ENCODE measurements at regions not wholly inside any gene's neighbourhood (a gene's known extent, or its start where the extent isn't known, plus 50 kb on each side); places are given as distances from the start of the nearest gene placed in this dataset.
"Not testable (repeated sequence)": the region's sequence is repeated elsewhere in the genome, so short reads cannot be mapped to it uniquely, and the experiment has no call there.

GRCh38 chr6:155544677-155545076, 89.0 kb upstream of the NOX3 start:
- no peak for DNase-seq

DNA sequence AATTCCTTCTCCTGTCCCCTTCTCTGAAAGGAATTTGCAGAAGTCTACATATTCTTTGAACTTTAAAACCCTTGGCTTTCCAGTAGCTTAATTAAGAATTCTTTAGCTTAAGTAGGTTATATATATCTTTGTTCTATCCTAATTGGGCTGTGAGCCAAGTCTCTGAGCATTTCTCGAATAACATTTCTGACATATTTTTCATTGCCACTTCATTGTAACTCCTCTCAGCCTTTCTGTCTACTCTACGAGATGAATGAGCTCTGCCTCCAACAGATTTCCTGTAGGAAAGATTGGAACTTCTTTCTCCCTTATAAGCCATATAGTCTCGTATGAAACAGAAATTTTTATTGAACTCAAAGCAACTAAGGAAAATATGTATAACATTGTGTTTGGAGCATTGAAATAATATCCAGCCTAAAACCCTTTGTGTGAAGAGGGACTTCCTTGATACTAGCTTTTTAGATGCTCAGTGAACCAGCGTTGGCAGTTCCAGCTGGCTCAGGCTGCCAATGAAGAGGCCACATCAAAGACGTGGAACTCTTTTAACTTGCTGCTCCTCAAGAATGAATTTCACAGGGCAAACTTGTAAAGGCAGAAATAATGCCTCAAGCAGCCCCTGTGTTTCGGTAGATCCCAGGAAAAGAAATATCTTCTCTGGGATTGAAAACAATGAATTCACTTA, 87.7 kb upstream of the NOX3 start:
- no peak for DNase-seq

- no peak for DNase-seq
These were observed 86.4 kb upstream of the NOX3 start for GRCh38 chr6:155542036-155542435.

DNA sequence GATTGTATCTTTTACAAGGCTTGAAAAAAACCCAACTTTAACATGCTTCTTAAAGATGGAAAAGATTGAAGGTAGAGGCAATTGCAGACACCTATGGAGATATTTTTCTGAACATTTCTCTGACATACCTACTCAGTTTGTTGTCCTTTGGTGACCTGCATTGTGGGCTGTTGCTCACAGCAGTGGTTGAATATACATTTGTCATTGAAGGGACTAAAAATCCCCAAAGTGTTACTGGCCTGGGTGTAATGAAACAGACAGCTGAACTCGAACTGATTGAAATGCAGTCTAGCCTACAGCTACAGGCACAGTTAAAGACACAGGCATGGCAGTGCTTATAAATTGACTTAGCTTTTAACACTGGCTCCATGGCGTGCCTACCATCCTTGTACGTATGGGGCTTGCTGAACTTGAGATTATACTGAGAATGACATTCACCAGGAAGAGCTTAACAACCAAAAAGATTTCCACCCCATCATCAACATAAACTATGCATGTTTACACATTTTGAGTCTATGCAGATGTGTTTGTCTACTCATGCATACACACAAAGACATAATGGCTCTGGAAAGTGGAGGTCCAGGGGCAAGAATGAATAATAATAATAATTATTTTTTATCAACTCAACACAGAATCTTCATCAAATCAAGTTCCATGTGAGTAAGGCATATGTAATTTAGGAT, 83.2 kb upstream of the NOX3 start:
- no peak for DNase-seq

- DNase-seq: no peak
These were observed 79.0 kb upstream of the NOX3 start for GRCh38 chr6:155534678-155535077.

DNA sequence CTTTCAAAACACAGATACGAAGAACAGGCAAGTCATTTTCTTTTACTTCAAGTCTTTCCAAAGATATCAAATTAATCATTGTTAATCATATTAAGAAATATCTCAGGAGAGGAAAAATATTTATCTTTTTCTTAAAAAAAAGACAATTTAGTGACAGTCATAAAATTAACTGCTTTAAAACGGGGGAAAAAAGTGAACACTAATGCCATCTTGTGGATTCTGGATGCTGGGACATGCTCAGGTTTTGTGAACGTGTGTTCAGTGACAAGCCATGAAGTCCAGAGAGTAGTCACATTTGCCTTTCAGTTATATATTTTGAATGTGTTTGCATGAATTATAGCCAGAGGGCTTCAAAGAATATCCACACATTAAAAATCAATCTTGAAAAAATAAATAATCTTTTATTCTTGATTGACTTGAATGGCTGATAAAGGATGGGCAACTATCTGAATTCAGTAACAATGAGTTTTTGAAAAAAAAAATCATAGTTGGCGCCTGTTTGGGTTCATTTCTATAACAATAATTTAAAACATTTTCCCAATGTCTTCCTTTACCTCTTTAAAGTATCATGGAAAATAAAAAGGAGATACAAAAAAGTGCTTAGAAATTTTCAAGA, 74.7 kb upstream of the NOX3 start:
- DNase-seq: no peak

DNA sequence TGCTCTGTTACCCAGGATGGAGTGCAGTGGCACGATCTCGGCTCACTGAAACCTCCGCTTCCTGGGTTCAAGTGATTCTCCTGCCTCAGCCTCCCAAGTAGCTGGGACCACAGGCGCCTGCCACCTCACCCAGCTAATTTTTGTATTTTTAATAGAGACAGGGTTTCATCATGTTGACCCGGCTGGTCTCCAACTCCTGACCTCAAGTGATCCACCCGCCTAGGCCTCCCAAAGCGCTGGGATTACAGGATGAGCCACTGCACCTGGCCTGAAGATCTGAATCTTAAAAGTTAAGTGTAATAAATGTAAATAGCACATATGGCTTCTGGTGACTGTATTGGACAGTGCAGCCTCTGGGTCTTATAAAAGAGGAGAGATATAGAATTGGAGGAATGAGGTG, 74.2 kb upstream of the NOX3 start:
- not testable (repeated sequence) for DNase-seq

DNA sequence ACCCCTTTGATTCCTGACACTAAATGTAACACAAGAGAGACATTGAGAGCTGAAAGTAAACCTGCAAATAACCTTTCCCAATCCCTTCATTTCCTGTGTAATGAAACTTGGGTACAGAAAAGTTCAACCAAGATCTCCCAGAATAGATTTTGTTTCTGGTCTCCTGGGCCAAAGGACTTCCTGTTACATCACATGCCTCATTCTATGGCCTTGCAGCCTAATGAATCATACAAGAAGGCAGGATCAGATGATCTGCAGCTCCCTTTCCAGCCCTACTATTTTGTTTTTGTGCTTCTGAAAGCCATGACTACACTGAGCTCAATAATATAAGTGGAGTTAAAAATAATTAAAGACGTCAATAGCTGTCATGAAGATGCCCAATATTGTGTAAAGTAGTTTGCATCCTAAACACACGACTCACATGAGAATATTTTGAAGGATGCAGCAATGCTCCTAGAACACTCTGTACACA, 73.4 kb upstream of the NOX3 start:
- no peak for DNase-seq

GRCh38 chr6:155528335-155528734, 72.7 kb upstream of the NOX3 start:
- no peak for DNase-seq

GRCh38 chr6:155527443-155527842, 71.8 kb upstream of the NOX3 start:
- DNase-seq: no peak

DNA sequence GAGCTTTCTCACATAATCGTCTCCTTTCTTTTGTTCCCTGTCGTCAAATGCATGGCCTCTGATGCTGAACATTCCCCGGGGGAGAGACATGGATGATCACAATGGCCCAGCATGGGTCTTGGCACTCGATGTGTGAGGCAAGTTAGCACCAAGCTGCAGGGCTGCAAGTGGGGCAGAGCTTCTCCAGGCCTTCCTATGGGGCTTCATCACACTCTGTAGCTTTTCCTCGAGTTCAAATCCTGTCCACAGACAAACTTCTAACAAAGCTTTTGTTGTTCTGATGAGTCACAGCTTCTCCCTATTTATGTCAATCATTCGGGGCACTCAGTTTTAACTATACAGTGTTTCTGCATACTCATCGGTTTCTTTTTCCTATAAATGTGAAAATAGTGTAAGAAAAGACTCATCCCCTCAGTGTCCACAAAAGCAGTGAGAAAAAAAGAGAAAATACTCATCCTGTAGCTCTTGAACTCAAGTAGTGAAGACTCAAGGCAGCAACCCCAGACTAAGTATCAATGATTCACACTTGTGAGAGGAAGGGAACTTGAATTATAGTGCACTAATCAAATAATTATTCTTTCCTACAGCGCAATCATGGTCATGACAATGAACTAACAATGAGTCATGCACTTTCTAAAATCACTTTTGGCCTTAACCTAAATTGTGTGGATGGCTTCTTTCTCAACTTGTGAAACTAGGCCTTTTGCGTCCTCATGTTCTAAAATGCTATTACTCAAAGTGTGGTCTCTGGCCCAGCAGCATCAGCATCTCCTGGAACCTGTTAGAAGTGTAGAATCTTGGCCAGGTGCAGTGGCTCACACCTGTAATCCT, 68.4 kb upstream of the NOX3 start:
- DNase-seq: no peak

DNA sequence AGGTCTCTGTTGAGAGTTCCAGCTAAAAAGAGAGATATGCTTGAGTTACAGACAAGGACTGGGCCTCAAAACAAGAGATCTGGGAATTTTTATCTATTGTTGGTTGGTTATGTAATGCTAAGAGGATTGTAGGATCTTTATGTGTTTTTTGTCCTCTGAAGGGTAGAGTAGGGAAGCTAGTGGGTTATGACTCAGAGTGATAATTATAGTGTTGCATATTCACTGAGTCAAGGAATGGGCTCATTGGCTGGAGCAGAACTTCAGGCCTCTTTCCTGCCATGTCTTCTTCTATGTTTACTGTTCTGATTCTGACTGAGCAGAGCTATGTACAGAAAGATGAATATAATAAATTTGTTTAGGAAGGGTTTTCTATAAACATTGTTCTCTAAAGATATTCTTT, 66.1 kb upstream of the NOX3 start:
- no peak for DNase-seq

DNA sequence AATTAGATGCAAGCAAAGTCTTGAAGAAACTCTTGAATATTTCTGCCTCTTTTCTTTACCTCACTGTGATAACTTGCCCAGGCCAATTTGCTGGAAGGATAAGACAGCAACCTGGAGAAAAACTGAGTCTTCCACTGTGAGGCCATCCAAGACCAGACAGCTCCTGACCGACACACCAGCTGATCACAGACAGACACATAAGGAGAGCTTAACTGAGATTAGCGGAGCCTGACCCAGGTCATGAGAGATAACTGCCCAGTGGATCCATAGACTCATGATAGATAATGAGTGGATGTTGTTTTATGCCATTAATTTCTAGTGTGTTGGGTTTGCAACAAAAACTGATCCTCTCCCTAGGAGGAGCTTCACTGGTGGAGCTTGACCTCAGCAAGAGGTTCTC, 64.4 kb upstream of the NOX3 start:
- DNase-seq: no peak

DNA sequence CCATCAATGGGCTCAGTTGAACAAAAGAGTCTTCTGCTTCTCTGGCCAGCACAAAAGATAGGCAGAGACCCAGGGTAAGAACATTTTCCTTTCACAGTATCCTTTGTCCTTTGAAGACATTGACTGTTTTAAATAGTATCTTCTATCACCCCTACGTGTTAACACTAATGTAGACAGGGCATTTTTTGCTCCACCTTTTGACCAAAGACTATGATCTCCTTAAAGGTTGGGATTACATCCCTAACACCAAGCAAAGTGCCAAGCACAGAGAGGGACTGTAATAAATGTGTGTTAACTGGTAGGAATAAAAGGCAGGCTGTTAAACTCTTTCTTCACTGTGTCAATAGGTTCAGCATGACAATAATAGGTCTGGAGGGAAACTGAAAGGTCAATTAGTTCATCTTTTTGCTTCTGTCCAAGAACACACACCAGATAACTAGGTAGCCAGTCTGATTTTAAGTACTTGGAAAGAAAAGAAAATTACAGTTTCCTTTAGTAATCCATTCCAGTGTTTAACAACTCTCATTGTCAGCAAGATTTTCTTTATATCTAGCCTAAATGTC, 63.6 kb upstream of the NOX3 start:
- no peak for DNase-seq

GRCh38 chr6:155517294-155517693, 61.7 kb upstream of the NOX3 start:
- no peak for DNase-seq

DNA sequence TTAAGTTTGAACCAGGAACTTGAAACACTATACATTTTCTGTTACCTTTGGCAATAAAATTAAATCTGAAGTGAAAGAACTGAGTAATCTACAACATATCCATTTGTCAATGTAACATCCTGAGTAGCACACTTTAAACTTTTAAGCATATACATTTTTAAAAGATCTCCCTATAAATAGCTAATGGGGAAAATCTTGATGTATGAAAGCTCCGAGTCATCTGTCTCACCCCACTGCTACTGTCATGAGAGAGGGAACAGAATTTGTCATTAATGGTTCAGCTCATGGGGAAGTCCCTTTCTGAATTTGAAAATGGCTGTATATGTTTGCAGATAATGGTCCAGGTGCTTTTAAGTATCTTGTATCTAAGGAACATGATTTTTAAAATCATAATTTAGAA, 55.2 kb upstream of the NOX3 start:
- no peak for DNase-seq

DNA sequence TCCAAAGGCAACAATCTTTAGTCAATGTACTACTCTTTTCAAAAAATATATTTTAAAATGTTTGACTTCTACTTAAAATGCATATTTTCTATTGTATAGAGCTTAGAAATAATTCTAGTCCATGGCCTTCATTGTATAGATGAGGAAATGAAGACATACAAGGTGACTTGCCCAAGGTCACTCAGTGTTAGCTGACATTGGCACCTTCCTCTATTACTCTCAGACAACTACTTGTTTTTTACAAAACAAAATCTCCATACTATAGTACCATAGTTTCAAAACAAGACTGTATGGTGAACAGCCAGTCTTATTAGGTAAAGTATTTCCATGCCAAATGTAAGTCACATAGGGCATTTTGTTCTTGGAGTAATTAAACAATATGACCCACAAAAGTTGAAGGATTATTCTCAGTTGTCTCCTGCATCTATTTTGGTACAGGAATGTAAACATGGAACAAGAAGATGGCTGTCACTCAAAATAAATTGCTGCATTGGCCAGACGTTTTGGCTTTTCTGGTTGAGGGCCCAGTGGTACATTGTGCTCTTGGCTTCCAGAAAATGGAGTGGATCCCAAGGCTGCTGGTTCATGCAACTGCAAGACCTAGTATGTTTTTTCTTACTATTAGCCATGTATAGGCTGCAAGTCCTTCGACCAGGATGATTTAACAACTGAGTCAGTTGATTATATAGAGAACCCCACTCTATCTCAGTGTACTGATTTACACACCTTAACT, 54.3 kb upstream of the NOX3 start:
- no peak for DNase-seq

- no peak for DNase-seq
These were observed 50.0 kb upstream of the NOX3 start for GRCh38 chr6:155505608-155505989.
